PFSK-1 (cell line): ENCODE measurements at regions not wholly inside any gene's neighbourhood (a gene's known extent, or its start where the extent isn't known, plus 50 kb on each side); places are given as distances from the start of the nearest gene placed in this dataset.

ENCODE experiments used
- FOXP2 ChIP-seq: optimal IDR thresholded peaks from 2 replicates; pipeline ENCODE3; 2011; ENCODE audit warnings: borderline replicate concordance, control low read depth, inconsistent platforms; ENCODE audit not compliant: insufficient read depth; ENCODE audit errors: extremely low read length, extremely low read depth
- POLR2AphosphoS5 ChIP-seq: IDR thresholded peaks from 2 replicates; pipeline ENCODE4 v1.6.1; 2012; ENCODE audit warnings: low read depth, mild to moderate bottlenecking, control low read depth, low read length, moderate library complexity
- REST ChIP-seq, 2 experiments: IDR thresholded peaks; 2 replicates each; pipeline versions ENCODE4 v1.6.1 to v1.8.0; 2011 to 2012; ENCODE audit warnings: low read depth in 2 of 2, low read length in 2 of 2, control low read depth in 1 of 2, inconsistent platforms in 1 of 2, mild to moderate bottlenecking in 1 of 2, moderate library complexity in 1 of 2; ENCODE audit not compliant: insufficient read depth in 1 of 2

- TF ChIP-seq POLR2AphosphoS5 (no peak), FOXP2 (no peak), REST (IDR thresholded peaks at IDR 0.05; ENCODE audit: insufficient read depth in 1 of 2, low read depth in 2 of 2, low read length in 2 of 2) (no peak)
Observed at GRCh38 chr1:87714278-87714677, 385.6 kb downstream of the LMO4 start.
